CD4-positive, alpha-beta T cell (primary cell): ENCODE measurements at regions not wholly inside any gene's neighbourhood (a gene's known extent, or its start where the extent isn't known, plus 50 kb on each side); places are given as distances from the start of the nearest gene placed in this dataset.
A peak's percentile ranks its signal among the peaks of the same experiment; 100 is the strongest.

Source experiments
- ATAC-seq: fragments of 200-7000 bp; cut with Tn5 transposase; one replicate; pipeline ENCODE4 v1.10.0; 2022; ENCODE audit warnings: mild to moderate bottlenecking; ENCODE audit not compliant: poor library complexity
- CTCF ChIA-PET: fragments of 350-600 bp; sonication (Branson Sonifier 250); formaldehyde crosslinking; loops from one replicate; lab custom pipeline; 2021; ENCODE audit warnings: antibody characterized with exemption, inconsistent platforms; lab: Charles Lee
- POLR2A ChIA-PET: fragments of 350-600 bp; sonication (Branson Sonifier 250); formaldehyde crosslinking; loops from one replicate; lab custom pipeline; 2021; ENCODE audit warnings: antibody characterized with exemption, inconsistent platforms; lab: Charles Lee
- DNase-seq, 14 experiments: peaks; one replicate each; pipeline ENCODE4 v3.0.0-alpha.2; 2013 to 2020; ENCODE audit warnings: mixed read lengths in 2 of 14
- H3K27ac ChIP-seq, 2 donors: one replicate each; pipeline versions ENCODE4 v1.5.1 to v1.7.0; 2013; ENCODE audit warnings: low read length in 2 of 2, low read depth in 1 of 2, mild to moderate bottlenecking in 1 of 2
- H3K27me3 ChIP-seq, 2 experiments: 1 replicate in 1 of 2; 2 replicates in 1 of 2; pipeline versions ENCODE4 v1.6.1 to v1.7.0; 2013; ENCODE audit warnings: low read length in 2 of 2, control low read depth in 1 of 2, mild to moderate bottlenecking in 1 of 2, moderate library complexity in 1 of 2; ENCODE audit not compliant: insufficient read depth in 2 of 2, control insufficient read depth in 1 of 2
- H3K36me3 ChIP-seq: one replicate; pipeline ENCODE4 v1.6.1; 2013; ENCODE audit warnings: low read length, control low read depth; ENCODE audit not compliant: insufficient read depth
- H3K4me1 ChIP-seq: one replicate; pipeline ENCODE4 v1.6.1; 2013; ENCODE audit warnings: low read length, control low read depth; ENCODE audit not compliant: insufficient read depth
- H3K4me3 ChIP-seq: one replicate; pipeline ENCODE4 v1.5.1; 2013; ENCODE audit warnings: mild to moderate bottlenecking, low read length, moderate library complexity
- H3K9me3 ChIP-seq, 2 experiments: 1 replicate in 1 of 2; 2 replicates in 1 of 2; pipeline versions ENCODE4 v1.6.1 to v1.7.0; 2013; ENCODE audit warnings: low read length in 2 of 2, mild to moderate bottlenecking in 2 of 2, control low read depth in 1 of 2, moderate library complexity in 1 of 2; ENCODE audit not compliant: control insufficient read depth in 1 of 2, insufficient read depth in 1 of 2
- H3K27ac Mint-ChIP-seq: one replicate; pipeline ENCODE4 v1.8.0; 2020; ENCODE audit warnings: mixed read lengths
- H3K27me3 Mint-ChIP-seq: one replicate; pipeline ENCODE4 v1.8.0; 2021; ENCODE audit warnings: mixed read lengths
- H3K36me3 Mint-ChIP-seq: one replicate; pipeline ENCODE4 v1.8.0; 2021; ENCODE audit warnings: low read depth, mixed read lengths
- H3K4me1 Mint-ChIP-seq: one replicate; pipeline ENCODE4 v1.8.0; 2021; ENCODE audit warnings: low read depth, mixed read lengths
- H3K4me3 Mint-ChIP-seq: one replicate; pipeline ENCODE4 v1.8.0; 2020; ENCODE audit warnings: mild to moderate bottlenecking, mixed read lengths
- H3K9me3 Mint-ChIP-seq: one replicate; pipeline ENCODE4 v1.8.0; 2020; ENCODE audit warnings: mixed read lengths
- CTCF ChIP-seq: fragments of 200-600 bp; IDR thresholded peaks from one replicate; pipeline ENCODE4 v1.8.0; 2022; ENCODE audit warnings: antibody characterized with exemption, mild to moderate bottlenecking
- intact Hi-C, 2 experiments: fragments of 100-400 bp; cut with DNase I in 1 of 2; cut with micrococcal nuclease in 1 of 2; formaldehyde crosslinking; loops; one replicate each; pipeline versions ENCODE4 v1.15.1 to v1.9.0; 2023 to 2025; cut with DNase I, micrococcal nuclease

GRCh38 chr4:153153339-153153871 lies 50.8 kb upstream of the TRIM2 start:
- intact Hi-C loops: loop anchor here (5.0 kb wide), 2 partner anchors 54 to 94 kb away; no protein-coding TSS in a partner anchor
- CTCF ChIA-PET: interaction anchor here (0.8 to 2.3 kb wide), 2 partner anchors 10 to 25 kb away, joined by 4 to 6 read pairs; no protein-coding TSS in a partner anchor
- POLR2A ChIA-PET: interaction anchor here (0.7 to 1.7 kb wide), 5 partner anchors 11 to 421 kb away, joined by 3 to 11 read pairs (median 3); no protein-coding TSS in a partner anchor

GRCh38 chr4:153154007-153154975 lies 50.0 kb upstream of the TRIM2 start:
- ATAC-seq (no peak), DNase-seq (peak in 5 of 14 experiments; percentile 9 to 65 (median 47))
- H3K9me3 ChIP-seq: no peaks in the 10 kb centered on the region
- H3K4me1 Mint-ChIP-seq: peaks cover 58% of the 10 kb centered on the region
- intact Hi-C loops: loop anchor here (5.0 kb wide), 2 partner anchors 53 to 93 kb away; no protein-coding TSS in a partner anchor
- TF ChIP-seq CTCF: no peak
- ChIA-PET CTCF (interaction anchor here (2.3 kb wide), 2 partner anchors 11 kb away, joined by 6 to 13 read pairs; no protein-coding TSS in a partner anchor), POLR2A (interaction anchor here (1.7 kb wide), 1 partner anchor 39 kb away, joined by 11 read pairs; no protein-coding TSS in a partner anchor)
- H3K27ac Mint-ChIP-seq: peak overlapping the region; percentile 92
- no peaks in the 10 kb centered on the region for H3K27me3 ChIP-seq
- H3K4me1 ChIP-seq: peaks cover 30% of the 10 kb centered on the region
- H3K4me3 Mint-ChIP-seq: peak overlapping the region; percentile 95
- peak overlapping the region in 1 of 2 donors; percentile 67 for H3K27ac ChIP-seq
- H3K4me3 ChIP-seq: peak overlapping the region; percentile 68
- H3K36me3 ChIP-seq: no peaks in the 10 kb centered on the region
- no peaks in the 10 kb centered on the region for H3K9me3 Mint-ChIP-seq
- H3K36me3 Mint-ChIP-seq: no peaks in the 10 kb centered on the region
- H3K27me3 Mint-ChIP-seq: no peaks in the 10 kb centered on the region

More at GRCh38 chr4:153153339-153153871, 50.8 kb upstream of the TRIM2 start:
- Mint-ChIP-seq H3K27ac (peak overlapping the region; percentile 92), H3K36me3 (no peaks in the 10 kb centered on the region), H3K9me3 (no peaks in the 10 kb centered on the region), H3K27me3 (no peaks in the 10 kb centered on the region), H3K4me1 (peaks cover 50% of the 10 kb centered on the region), H3K4me3 (peak overlapping the region; percentile 95)
- DNase-seq (peak; percentile 49 to 93 (median 74)), ATAC-seq (peak; percentile 89)
- Histone ChIP-seq H3K9me3 (no peaks in the 10 kb centered on the region), H3K27me3 (no peaks in the 10 kb centered on the region), H3K36me3 (no peaks in the 10 kb centered on the region), H3K4me3 (peak overlapping the region; percentile 68), H3K4me1 (peaks cover 30% of the 10 kb centered on the region), H3K27ac (peak overlapping the region in 1 of 2 donors; percentile 67)
- no peak for TF ChIP-seq CTCF
